Breast epithelium (tissue), 3 donors: ENCODE measurements at regions not wholly inside any gene's neighbourhood (a gene's known extent, or its start where the extent isn't known, plus 50 kb on each side); places are given as distances from the start of the nearest gene placed in this dataset.

Experiments used
- CTCF ChIP-seq, 3 donors: fragments of 450-650 bp; IDR thresholded peaks; one replicate each; pipeline ENCODE4 v1.5.1; 2016 to 2017; ENCODE audit warnings: antibody characterized with exemption in 3 of 3, mild to moderate bottlenecking in 3 of 3, moderate library complexity in 3 of 3
- POLR2A ChIP-seq: fragments of 450-650 bp; IDR thresholded peaks from one replicate; pipeline ENCODE4 v1.6.1; 2016; ENCODE audit warnings: antibody characterized with exemption, mild to moderate bottlenecking, moderate library complexity
- POLR2AphosphoS5 ChIP-seq, 3 donors: sonication (generic); formaldehyde crosslinking; IDR thresholded peaks; one replicate each; pipeline ENCODE4 v1.6.1; 2017; ENCODE audit warnings: antibody characterized with exemption in 3 of 3

- no peak for TF ChIP-seq CTCF (IDR thresholded peaks at IDR 0.05)
- no peak for TF ChIP-seq POLR2AphosphoS5 (IDR thresholded peaks at IDR 0.05)
- TF ChIP-seq POLR2A = no peak
These were observed 1270.8 kb downstream of the ZPLD1 start for GRCh38 chr3:103705641-103706040.
